ENCODE measurements at regions not wholly inside any gene's neighbourhood (a gene's known extent, or its start where the extent isn't known, plus 50 kb on each side); places are given as distances from the start of the nearest gene placed in this dataset.

- TF ChIP-seq CTCF (optimal IDR thresholded peaks at IDR 0.05 in 1 of 3, IDR thresholded peaks at IDR 0.05 in 1 of 3, conservative IDR thresholded peaks at IDR 0.05 in 1 of 3; ENCODE audit: extremely low read depth in 1 of 3, insufficient read depth in 2 of 3, low read length in 3 of 3) (no peak), EZH2 (IDR thresholded peaks at IDR 0.05; ENCODE audit: low read length) (no peak)
Observed at GRCh38 chr21:28509031-28509430, 483.6 kb downstream of the LTN1 start.
